Pancreas (tissue), 10 donors: ENCODE measurements at regions not wholly inside any gene's neighbourhood (a gene's known extent, or its start where the extent isn't known, plus 50 kb on each side); places are given as distances from the start of the nearest gene placed in this dataset.

Experiments
- ATAC-seq, 4 donors: fragments of 200-7000 bp; cut with Tn5 transposase; one replicate each; pipeline versions ENCODE4 v1.8.0 to v1.9.1; 2020; ENCODE audit warnings: mild to moderate bottlenecking in 4 of 4, moderate library complexity in 4 of 4
- DNase-seq, 6 donors: peaks; one replicate each; pipeline ENCODE4 v3.0.0-alpha.2; 2020
- FAIRE-seq: peaks from 2 replicates; lab custom pipeline; 2012; peaks lifted over from hg19 to GRCh38; lab: Jason Lieb, UNC
- H3K27ac ChIP-seq, 4 donors: fragments of 200-600 bp; sonication (generic); 1 replicate in 3 of 4; 2 replicates in 1 of 4; pipeline versions ENCODE4 v1.5.0 to v1.8.0; 2020
- H3K27me3 ChIP-seq, 4 donors: fragments of 200-600 bp; one replicate each; pipeline ENCODE4 v1.8.0; 2021
- H3K36me3 ChIP-seq, 3 donors: fragments of 200-600 bp; sonication (generic) in 1 of 3; one replicate each; pipeline versions ENCODE4 v1.5.0 to v1.8.0; 2020 to 2021
- H3K4me1 ChIP-seq, 3 donors: fragments of 200-600 bp; one replicate each; pipeline ENCODE4 v1.8.0; 2021
- H3K4me3 ChIP-seq, 4 donors: fragments of 200-600 bp; sonication (generic) in 2 of 4; one replicate each; pipeline versions ENCODE4 v1.5.0 to v1.8.0; 2020 to 2021
- H3K9me3 ChIP-seq, 4 donors: fragments of 200-600 bp; one replicate each; pipeline ENCODE4 v1.8.0; 2021
- WGBS, 2 donors: extraction: QIAGEN DNeasy Blood & Tissue Kit; methylation state at CpG; one replicate each; pipeline ENCODE4 v1.1.7; 2013; 5-methylcytosine and 5-hydroxymethylcytosine counted together
- intact Hi-C, 3 donors: fragments of 100-400 bp; cut with DNase I; formaldehyde crosslinking; loops; one replicate each; pipeline versions ENCODE4 v1.11.1 to v1.14.2; 2022
- TF ChIP-seq, protein P1 (sequence below), 4 donors: fragments of 200-600 bp; sonication (generic) in 3 of 4; IDR thresholded peaks; one replicate each; pipeline versions ENCODE4 v1.5.0 to v1.8.0; 2021; ENCODE audit warnings: antibody characterized with exemption in 4 of 4
- donor health status: healthy with polysubstance abuse.
- donor health status: DM: no; HTN: no; CAD: no; lungs with moderate emphysema.
- donor health status: DM: no; HTN: no; CAD: no.
- donor health status: control.
- donor health status: control.
- donor health status: Bipolar disorder and iron deficiency.
- donor health status: DM: yes; HTN: yes; CAD: no.
- donor health status: DM: no; HTN: no; CAD: no.
- donor health status: DM: no; HTN: no; CAD: no.
- donor health status: DM: yes; HTN: yes; CAD: no.

DNA sequence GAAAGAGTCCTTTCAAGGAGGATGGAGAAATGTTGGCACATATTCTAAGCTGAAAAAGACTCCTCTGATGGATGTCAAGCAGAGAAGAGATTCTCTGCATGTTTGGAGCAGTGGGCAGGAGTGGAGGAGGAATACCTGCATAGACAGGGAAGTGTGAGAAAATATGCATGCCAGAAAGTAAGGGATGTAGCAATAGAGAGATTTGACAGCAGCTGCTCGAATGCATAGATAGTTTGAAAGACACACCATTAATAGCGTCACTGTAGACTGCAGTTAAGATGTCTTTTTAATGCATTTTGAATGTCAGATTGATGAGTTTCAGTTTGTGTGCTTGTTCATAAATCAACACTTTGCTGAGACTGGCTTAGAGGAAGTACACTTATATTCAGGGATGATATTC lies 169.9 kb upstream of the POT1 start:
- TF ChIP-seq, protein P1, sequence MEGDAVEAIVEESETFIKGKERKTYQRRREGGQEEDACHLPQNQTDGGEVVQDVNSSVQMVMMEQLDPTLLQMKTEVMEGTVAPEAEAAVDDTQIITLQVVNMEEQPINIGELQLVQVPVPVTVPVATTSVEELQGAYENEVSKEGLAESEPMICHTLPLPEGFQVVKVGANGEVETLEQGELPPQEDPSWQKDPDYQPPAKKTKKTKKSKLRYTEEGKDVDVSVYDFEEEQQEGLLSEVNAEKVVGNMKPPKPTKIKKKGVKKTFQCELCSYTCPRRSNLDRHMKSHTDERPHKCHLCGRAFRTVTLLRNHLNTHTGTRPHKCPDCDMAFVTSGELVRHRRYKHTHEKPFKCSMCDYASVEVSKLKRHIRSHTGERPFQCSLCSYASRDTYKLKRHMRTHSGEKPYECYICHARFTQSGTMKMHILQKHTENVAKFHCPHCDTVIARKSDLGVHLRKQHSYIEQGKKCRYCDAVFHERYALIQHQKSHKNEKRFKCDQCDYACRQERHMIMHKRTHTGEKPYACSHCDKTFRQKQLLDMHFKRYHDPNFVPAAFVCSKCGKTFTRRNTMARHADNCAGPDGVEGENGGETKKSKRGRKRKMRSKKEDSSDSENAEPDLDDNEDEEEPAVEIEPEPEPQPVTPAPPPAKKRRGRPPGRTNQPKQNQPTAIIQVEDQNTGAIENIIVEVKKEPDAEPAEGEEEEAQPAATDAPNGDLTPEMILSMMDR (IDR thresholded peaks at IDR 0.05): no peak
- Histone ChIP-seq H3K36me3 (no peaks in the 10 kb centered on the region), H3K27ac (no peak overlapping the region), H3K4me1 (no peaks in the 10 kb centered on the region), H3K4me3 (no peak overlapping the region), H3K27me3 (no peaks in the 10 kb centered on the region), H3K9me3 (no peaks in the 10 kb centered on the region)
- 22 to 60% methylated on average over 2 of the region's 2 CpGs for WGBS, 2 donors
- FAIRE-seq (no peak), ATAC-seq (no peak), DNase-seq (no peak)
- intact Hi-C loops: no loop called here

GRCh38 chr7:125098377-125098970 lies 168.8 kb upstream of the POT1 start:
- intact Hi-C loops: no loop called here
- no peaks in the 10 kb centered on the region for H3K27me3 ChIP-seq
- H3K9me3 ChIP-seq: no peaks in the 10 kb centered on the region
- no peak overlapping the region for H3K4me3 ChIP-seq
- H3K27ac ChIP-seq: no peak overlapping the region
- WGBS, 2 donors: 81 to 87% methylated on average over 1 of the region's 1 CpG
- ATAC-seq (no peak), FAIRE-seq (no peak), DNase-seq (no peak)
- no peaks in the 10 kb centered on the region for H3K4me1 ChIP-seq
- TF ChIP-seq, protein P1 (IDR thresholded peaks at IDR 0.05): no peak
- H3K36me3 ChIP-seq: no peaks in the 10 kb centered on the region

- Histone ChIP-seq H3K27ac (no peak overlapping the region), H3K36me3 (no peaks in the 10 kb centered on the region), H3K4me3 (no peak overlapping the region), H3K4me1 (no peaks in the 10 kb centered on the region), H3K9me3 (no peaks in the 10 kb centered on the region), H3K27me3 (no peaks in the 10 kb centered on the region)
- ATAC-seq (no peak), FAIRE-seq (no peak), DNase-seq (no peak)
- TF ChIP-seq, protein P1 (IDR thresholded peaks at IDR 0.05): no peak
- intact Hi-C loops: no loop called here
- WGBS, 2 donors: 69 to 78% methylated on average over 3 of the region's 3 CpGs
Observed at GRCh38 chr7:125090596-125090995, 161.0 kb upstream of the POT1 start.

DNA sequence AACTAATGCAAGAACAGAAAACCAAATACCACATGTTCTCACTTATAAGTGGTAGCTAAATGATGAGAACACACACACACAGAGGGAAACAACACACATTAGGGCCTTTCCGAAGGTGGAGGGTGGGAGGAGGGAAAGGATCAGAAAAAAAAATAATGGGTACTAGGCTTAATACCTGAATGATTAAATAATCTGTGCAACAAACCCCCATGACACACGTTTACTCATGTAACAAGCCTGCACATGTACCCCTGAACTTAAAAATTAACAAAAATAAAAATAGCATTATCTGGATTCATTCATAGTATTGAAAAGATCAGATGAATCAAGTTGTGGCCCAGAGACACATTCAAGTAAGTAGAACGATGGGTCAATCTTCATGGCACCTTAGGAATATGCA lies 159.5 kb upstream of the POT1 start:
- no peaks in the 10 kb centered on the region for H3K36me3 ChIP-seq
- no peaks in the 10 kb centered on the region for H3K27me3 ChIP-seq
- TF ChIP-seq, protein P1 (IDR thresholded peaks at IDR 0.05): no peak
- no peaks in the 10 kb centered on the region for H3K4me1 ChIP-seq
- FAIRE-seq (no peak), DNase-seq (no peak), ATAC-seq (no peak)
- no peak overlapping the region for H3K4me3 ChIP-seq
- WGBS, 2 donors: 59 to 79% methylated on average over 3 of the region's 3 CpGs
- intact Hi-C loops: no loop called here
- no peak overlapping the region for H3K27ac ChIP-seq
- no peaks in the 10 kb centered on the region for H3K9me3 ChIP-seq

DNA sequence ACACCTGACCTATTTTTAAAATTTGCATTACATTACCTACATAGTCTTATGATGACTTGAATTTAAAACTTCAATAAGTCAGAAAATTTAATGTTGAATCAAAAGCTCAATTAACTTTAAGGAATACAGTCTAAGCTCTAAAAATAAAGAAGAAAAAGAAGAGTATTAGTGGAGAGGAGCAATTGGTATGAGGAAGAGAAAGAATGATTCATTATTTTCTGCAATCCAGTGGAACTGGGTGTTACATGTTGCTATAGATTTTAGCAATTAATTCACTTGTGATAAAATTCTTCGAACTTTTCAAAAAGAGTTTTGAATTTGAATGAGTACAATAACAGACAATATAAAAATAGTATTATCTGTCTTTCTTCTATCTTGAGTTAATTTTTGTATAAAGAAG lies 158.9 kb upstream of the POT1 start:
- H3K36me3 ChIP-seq: no peaks in the 10 kb centered on the region
- TF ChIP-seq, protein P1 (IDR thresholded peaks at IDR 0.05): no peak
- intact Hi-C loops: no loop called here
- no peak overlapping the region for H3K27ac ChIP-seq
- H3K4me1 ChIP-seq: no peaks in the 10 kb centered on the region
- H3K9me3 ChIP-seq: no peaks in the 10 kb centered on the region
- 67 to 73% methylated on average over 1 of the region's 1 CpG for WGBS, 2 donors
- no peak overlapping the region for H3K4me3 ChIP-seq
- DNase-seq: no peak
- no peak for ATAC-seq
- H3K27me3 ChIP-seq: no peaks in the 10 kb centered on the region
- no peak for FAIRE-seq
